ENCODE measurements at regions not wholly inside any gene's neighbourhood (a gene's known extent, or its start where the extent isn't known, plus 50 kb on each side); places are given as distances from the start of the nearest gene placed in this dataset.
A peak's percentile ranks its signal among the peaks of the same experiment; 100 is the strongest.

DNA sequence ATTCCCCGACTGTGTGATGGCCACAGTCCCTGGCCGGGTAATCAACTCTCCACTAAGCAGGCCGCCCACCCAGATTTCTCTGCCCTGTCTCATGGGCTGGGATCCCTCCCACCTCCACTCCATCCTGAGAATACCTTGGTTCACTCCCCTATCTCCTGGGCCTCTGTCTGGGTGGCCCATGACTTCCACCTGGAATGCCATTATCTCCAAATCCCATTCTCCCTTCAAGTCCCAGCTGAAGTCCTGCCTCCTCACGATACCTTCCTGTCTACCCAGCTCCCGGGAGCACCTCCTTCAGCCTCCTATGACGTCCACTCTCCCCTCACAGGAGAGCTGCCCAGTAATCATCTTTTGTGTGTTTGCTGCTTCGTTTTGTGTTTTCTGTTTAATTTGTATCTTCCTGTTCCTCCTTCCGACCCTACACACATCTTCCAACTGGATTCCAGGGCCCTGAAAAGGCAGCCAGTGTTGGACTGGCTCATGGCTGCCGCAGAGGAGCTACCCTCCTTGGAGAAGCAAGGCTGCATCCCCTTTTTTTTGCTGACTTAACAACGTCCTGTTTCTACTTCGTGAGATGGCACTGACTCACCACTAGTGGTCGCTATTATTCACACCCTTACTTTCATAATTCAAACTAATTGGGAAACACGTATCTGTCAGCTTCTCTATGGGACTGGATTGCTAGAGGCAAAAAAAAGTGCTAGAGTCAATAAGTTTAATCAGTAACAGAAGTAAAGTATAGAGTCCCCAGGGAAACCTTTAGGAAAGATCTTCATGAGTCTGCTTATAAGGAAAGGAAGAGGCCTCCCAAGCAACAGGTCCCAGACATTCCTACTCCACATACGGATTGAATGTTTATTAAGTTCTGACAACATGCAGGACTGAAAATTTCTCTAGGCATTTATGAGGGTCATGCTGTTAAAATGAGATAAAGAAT, 171.9 kb upstream of the GATA6 start:
- Histone ChIP-seq H3K4me1 (ENCODE audit: control insufficient read depth in 1 of 2, insufficient read depth in 1 of 2, low read depth in 1 of 2, low read length in 1 of 2) (no peaks in the 10 kb centered on the region), H3K27ac (no peak overlapping the region), H3K36me3 (no peaks in the 10 kb centered on the region), H3K27me3 (no peaks in the 10 kb centered on the region), H3K4me3 (ENCODE audit: low read depth in 1 of 2, low read length in 1 of 2) (no peak overlapping the region), H3K9me3 (no peaks in the 10 kb centered on the region)
- TF ChIP-seq, protein P1, sequence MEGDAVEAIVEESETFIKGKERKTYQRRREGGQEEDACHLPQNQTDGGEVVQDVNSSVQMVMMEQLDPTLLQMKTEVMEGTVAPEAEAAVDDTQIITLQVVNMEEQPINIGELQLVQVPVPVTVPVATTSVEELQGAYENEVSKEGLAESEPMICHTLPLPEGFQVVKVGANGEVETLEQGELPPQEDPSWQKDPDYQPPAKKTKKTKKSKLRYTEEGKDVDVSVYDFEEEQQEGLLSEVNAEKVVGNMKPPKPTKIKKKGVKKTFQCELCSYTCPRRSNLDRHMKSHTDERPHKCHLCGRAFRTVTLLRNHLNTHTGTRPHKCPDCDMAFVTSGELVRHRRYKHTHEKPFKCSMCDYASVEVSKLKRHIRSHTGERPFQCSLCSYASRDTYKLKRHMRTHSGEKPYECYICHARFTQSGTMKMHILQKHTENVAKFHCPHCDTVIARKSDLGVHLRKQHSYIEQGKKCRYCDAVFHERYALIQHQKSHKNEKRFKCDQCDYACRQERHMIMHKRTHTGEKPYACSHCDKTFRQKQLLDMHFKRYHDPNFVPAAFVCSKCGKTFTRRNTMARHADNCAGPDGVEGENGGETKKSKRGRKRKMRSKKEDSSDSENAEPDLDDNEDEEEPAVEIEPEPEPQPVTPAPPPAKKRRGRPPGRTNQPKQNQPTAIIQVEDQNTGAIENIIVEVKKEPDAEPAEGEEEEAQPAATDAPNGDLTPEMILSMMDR (IDR thresholded peaks at IDR 0.05), result peak; percentile 18

DNA sequence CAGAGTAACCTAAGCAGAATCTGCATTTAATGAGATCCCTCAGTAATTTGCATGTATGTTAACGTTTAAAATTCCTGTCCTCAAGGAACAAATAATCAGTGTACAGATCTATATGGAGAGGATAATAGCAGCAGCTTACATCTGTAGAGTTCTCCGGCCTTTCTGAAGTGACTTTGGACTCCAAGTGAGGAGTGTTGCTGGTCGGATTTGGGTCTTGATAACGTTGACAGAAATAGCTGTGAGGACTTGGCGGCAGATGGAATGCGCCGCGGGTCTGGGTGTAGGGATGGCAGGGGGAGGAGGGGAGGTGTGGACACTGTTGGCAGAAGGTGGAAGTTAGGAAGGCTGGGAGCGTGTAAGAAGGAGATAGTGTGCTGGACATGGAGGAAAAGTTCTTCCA, 170.9 kb upstream of the GATA6 start:
- Histone ChIP-seq H3K4me1 (ENCODE audit: control insufficient read depth in 1 of 2, insufficient read depth in 1 of 2, low read depth in 1 of 2, low read length in 1 of 2) (no peaks in the 10 kb centered on the region), H3K27ac (no peak overlapping the region), H3K36me3 (no peaks in the 10 kb centered on the region), H3K4me3 (ENCODE audit: low read depth in 1 of 2, low read length in 1 of 2) (no peak overlapping the region), H3K9me3 (no peaks in the 10 kb centered on the region), H3K27me3 (no peaks in the 10 kb centered on the region)
- TF ChIP-seq, protein P1 (IDR thresholded peaks at IDR 0.05), result no peak

DNA sequence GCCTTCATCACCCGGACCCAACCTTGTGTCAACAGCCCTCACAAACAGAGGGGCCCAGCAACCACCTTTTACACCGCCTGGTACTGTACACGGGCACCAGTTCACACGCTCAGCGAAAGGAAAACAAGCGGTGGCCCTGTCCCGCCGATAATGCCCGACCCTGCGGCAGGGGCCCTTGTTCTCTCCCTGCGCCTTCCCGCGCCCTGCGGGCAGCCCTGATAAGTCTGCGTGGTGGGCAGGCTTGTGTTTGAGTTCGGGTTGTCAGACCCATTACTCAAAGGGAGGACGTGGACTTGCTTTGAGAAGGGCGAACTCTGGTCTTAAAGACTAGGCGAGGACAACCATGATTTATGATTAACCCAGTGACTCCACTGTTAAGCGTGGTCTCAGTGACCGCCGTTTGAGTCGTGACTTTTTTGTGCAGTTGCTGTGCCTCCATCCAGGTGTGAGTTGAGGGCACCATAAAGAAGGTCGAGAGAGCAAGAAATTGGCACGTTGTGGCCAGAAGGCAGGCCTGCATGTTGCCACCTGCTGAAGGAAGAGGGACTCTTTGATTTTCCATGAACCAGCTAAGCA, 167.4 kb upstream of the GATA6 start:
- Histone ChIP-seq H3K27me3 (no peaks in the 10 kb centered on the region), H3K9me3 (no peaks in the 10 kb centered on the region), H3K4me1 (ENCODE audit: control insufficient read depth in 1 of 2, insufficient read depth in 1 of 2, low read depth in 1 of 2, low read length in 1 of 2) (no peaks in the 10 kb centered on the region), H3K27ac (no peak overlapping the region), H3K4me3 (ENCODE audit: low read depth in 1 of 2, low read length in 1 of 2) (no peak overlapping the region), H3K36me3 (no peaks in the 10 kb centered on the region)
- TF ChIP-seq, protein P1 (IDR thresholded peaks at IDR 0.05), result no peak

DNA sequence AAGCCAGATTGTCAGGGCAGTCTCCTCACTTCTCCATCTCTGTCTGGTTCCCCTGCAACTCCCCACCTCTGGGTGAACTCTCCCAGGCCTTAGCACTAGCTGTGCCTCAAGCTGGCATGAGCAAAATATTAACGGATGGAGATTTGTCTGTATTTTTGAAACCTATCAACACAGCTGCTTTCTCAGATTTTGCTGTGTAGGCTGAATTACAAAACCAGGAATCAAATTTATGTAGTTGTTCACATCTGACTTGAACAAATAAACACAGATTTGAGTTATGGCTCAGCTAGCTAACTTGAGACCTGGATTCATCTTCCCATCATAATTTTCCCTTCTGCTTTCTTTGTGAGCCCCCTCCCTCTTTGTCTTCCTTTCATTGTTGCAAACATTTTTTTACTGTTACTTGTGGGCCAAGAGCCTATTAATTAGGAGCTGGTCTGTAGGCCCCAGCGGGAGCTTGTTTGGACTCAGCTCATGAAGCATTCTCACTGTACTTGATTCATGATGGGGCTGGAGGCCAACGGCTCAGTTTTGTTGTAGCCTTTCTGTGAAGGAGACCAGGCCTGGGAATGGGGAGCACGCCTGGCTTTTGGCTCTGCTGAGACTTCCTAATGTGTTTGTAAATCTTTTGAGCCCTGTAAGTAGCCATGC, 164.1 kb upstream of the GATA6 start:
- TF ChIP-seq, protein P1 (IDR thresholded peaks at IDR 0.05), result no peak
- Histone ChIP-seq H3K36me3 (no peaks in the 10 kb centered on the region), H3K27ac (no peak overlapping the region), H3K27me3 (no peaks in the 10 kb centered on the region), H3K4me1 (ENCODE audit: control insufficient read depth in 1 of 2, insufficient read depth in 1 of 2, low read depth in 1 of 2, low read length in 1 of 2) (no peaks in the 10 kb centered on the region), H3K4me3 (ENCODE audit: low read depth in 1 of 2, low read length in 1 of 2) (no peak overlapping the region), H3K9me3 (no peaks in the 10 kb centered on the region)

DNA sequence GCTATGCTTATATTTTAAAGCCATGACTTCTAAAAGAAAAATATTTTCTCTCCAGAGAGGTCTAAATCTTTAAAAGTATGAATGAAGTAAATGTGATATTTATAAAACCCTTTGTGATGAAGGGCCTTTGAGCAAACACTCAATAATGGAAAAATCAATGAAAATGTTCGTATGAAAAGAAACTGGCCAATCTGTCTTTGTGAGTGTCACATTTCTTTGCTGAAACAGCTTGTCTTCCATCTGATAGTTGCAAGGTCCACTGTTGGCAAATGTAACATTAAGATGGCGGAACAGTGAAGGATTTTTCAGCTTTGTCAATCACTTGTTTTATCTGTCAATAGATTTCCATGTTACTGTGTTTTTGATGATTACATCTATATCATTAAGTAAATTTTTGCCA, 162.9 kb upstream of the GATA6 start:
- Histone ChIP-seq H3K27me3 (no peaks in the 10 kb centered on the region), H3K36me3 (no peaks in the 10 kb centered on the region), H3K4me3 (ENCODE audit: low read depth in 1 of 2, low read length in 1 of 2) (no peak overlapping the region), H3K27ac (no peak overlapping the region), H3K4me1 (ENCODE audit: control insufficient read depth in 1 of 2, insufficient read depth in 1 of 2, low read depth in 1 of 2, low read length in 1 of 2) (no peaks in the 10 kb centered on the region), H3K9me3 (no peaks in the 10 kb centered on the region)
- TF ChIP-seq, protein P1 (IDR thresholded peaks at IDR 0.05), result no peak
